Activated CD4-positive, alpha-beta T cell treated with anti-CD3 and anti-CD28 coated beads, Interleukin-2, Interleukin-6, amounts not matched to agents 100 ng/mL and 50 ng/mL, durations not matched to agents 16 hours and 8 hours (primary cell): ENCODE measurements at regions not wholly inside any gene's neighbourhood (a gene's known extent, or its start where the extent isn't known, plus 50 kb on each side); places are given as distances from the start of the nearest gene placed in this dataset.

ENCODE experiments used
- DNase-seq: peaks from one replicate; pipeline ENCODE4 v3.0.0-alpha.2; 2020

GRCh38 chr15:35663956-35664355, 118.0 kb upstream of the DPH6 start:
- no peak for DNase-seq

GRCh38 chr15:35665896-35666536, 120.1 kb upstream of the DPH6 start:
- no peak for DNase-seq

GRCh38 chr15:35667908-35668307, 121.9 kb upstream of the DPH6 start:
- DNase-seq, result no peak

- DNase-seq, result no peak
Observed at GRCh38 chr15:35669021-35669420, 123.1 kb upstream of the DPH6 start.

GRCh38 chr15:35669432-35670045, 123.6 kb upstream of the DPH6 start:
- DNase-seq, result no peak

GRCh38 chr15:35671197-35671596, 125.2 kb upstream of the DPH6 start:
- no peak for DNase-seq

- DNase-seq, result no peak
Observed at GRCh38 chr15:35671981-35672380, 126.0 kb upstream of the DPH6 start.

GRCh38 chr15:35673093-35673684, 127.2 kb upstream of the DPH6 start:
- DNase-seq, result peak; percentile 78

- no peak for DNase-seq
Observed at GRCh38 chr15:35674873-35675781, 129.2 kb upstream of the DPH6 start.

GRCh38 chr15:35678774-35679173, 132.8 kb upstream of the DPH6 start:
- no peak for DNase-seq

GRCh38 chr15:35679186-35679585, 133.2 kb upstream of the DPH6 start:
- no peak for DNase-seq

- no peak for DNase-seq
Observed at GRCh38 chr15:35680951-35681350, 135.0 kb upstream of the DPH6 start.

GRCh38 chr15:35686347-35686746, 140.4 kb upstream of the DPH6 start:
- no peak for DNase-seq

- no peak for DNase-seq
Observed at GRCh38 chr15:35689266-35689665, 143.3 kb upstream of the DPH6 start.

- DNase-seq, result no peak
Observed at GRCh38 chr15:35690089-35690488, 144.1 kb upstream of the DPH6 start.

- DNase-seq, result no peak
Observed at GRCh38 chr15:35690698-35691116, 144.7 kb upstream of the DPH6 start.

- DNase-seq, result no peak
Observed at GRCh38 chr15:35691173-35691761, 145.3 kb upstream of the DPH6 start.

- no peak for DNase-seq
Observed at GRCh38 chr15:35691891-35692867, 146.2 kb upstream of the DPH6 start.

- DNase-seq, result no peak
Observed at GRCh38 chr15:35693286-35693685, 147.3 kb upstream of the DPH6 start.

- no peak for DNase-seq
Observed at GRCh38 chr15:35693886-35694285, 147.9 kb upstream of the DPH6 start.

GRCh38 chr15:35695003-35695402, 149.0 kb upstream of the DPH6 start:
- no peak for DNase-seq

- no peak for DNase-seq
Observed at GRCh38 chr15:35696767-35697231, 150.8 kb upstream of the DPH6 start.
